ENCODE measurements at regions not wholly inside any gene's neighbourhood (a gene's known extent, or its start where the extent isn't known, plus 50 kb on each side); places are given as distances from the start of the nearest gene placed in this dataset.
"Not testable (repeated sequence)": the region's sequence is repeated elsewhere in the genome, so short reads cannot be mapped to it uniquely, and the experiment has no call there.

- no peak for DNase-seq
Observed at GRCh38 chr2:221997100-221997499, 301.7 kb downstream of the PAX3 start.

GRCh38 chr2:221994926-221995325 lies 303.9 kb downstream of the PAX3 start:
- no peak for DNase-seq

GRCh38 chr2:221984376-221984775 lies 314.4 kb downstream of the PAX3 start:
- DNase-seq: not testable (repeated sequence)

- DNase-seq: no peak
Observed at GRCh38 chr2:221981912-221982470, 316.8 kb downstream of the PAX3 start.

GRCh38 chr2:221975151-221975550 lies 323.6 kb downstream of the PAX3 start:
- no peak for DNase-seq

- no peak for DNase-seq
Observed at GRCh38 chr2:221973902-221974301, 324.9 kb downstream of the PAX3 start.

- no peak for DNase-seq
Observed at GRCh38 chr2:221973502-221973901, 325.3 kb downstream of the PAX3 start.

- DNase-seq: no peak
Observed at GRCh38 chr2:221972813-221973478, 325.9 kb downstream of the PAX3 start.

GRCh38 chr2:221970389-221970788 lies 328.4 kb downstream of the PAX3 start:
- DNase-seq: no peak

- DNase-seq: no peak
Observed at GRCh38 chr2:221969830-221970144, 329.0 kb downstream of the PAX3 start.

- DNase-seq: peak; percentile 26
Observed at GRCh38 chr2:221969087-221969829, 329.5 kb downstream of the PAX3 start.

- no peak for DNase-seq
Observed at GRCh38 chr2:221962186-221962585, 336.6 kb downstream of the PAX3 start.

GRCh38 chr2:221961561-221961960 lies 337.2 kb downstream of the PAX3 start:
- DNase-seq: peak; percentile 6

GRCh38 chr2:221958224-221958623 lies 340.6 kb downstream of the PAX3 start:
- no peak for DNase-seq

- no peak for DNase-seq
Observed at GRCh38 chr2:221948076-221948475, 350.7 kb downstream of the PAX3 start.

- DNase-seq: not testable (repeated sequence)
Observed at GRCh38 chr2:221944452-221944851, 354.3 kb downstream of the PAX3 start.

- DNase-seq: no peak
Observed at GRCh38 chr2:221943076-221943810, 355.6 kb downstream of the PAX3 start.

- no peak for DNase-seq
Observed at GRCh38 chr2:221931251-221931991, 359.3 kb upstream of the EPHA4 start.

- DNase-seq: no peak
Observed at GRCh38 chr2:221929259-221929658, 357.2 kb upstream of the EPHA4 start.

- no peak for DNase-seq
Observed at GRCh38 chr2:221926327-221926726, 354.2 kb upstream of the EPHA4 start.

- DNase-seq: no peak
Observed at GRCh38 chr2:221924576-221924975, 352.5 kb upstream of the EPHA4 start.

GRCh38 chr2:221915926-221916325 lies 343.8 kb upstream of the EPHA4 start:
- DNase-seq: no peak

GRCh38 chr2:221914334-221914880 lies 342.3 kb upstream of the EPHA4 start:
- no peak for DNase-seq
